M059J (cell line): ENCODE measurements at regions not wholly inside any gene's neighbourhood (a gene's known extent, or its start where the extent isn't known, plus 50 kb on each side); places are given as distances from the start of the nearest gene placed in this dataset.
A peak's percentile ranks its signal among the peaks of the same experiment; 100 is the strongest.
"Not testable (repeated sequence)": the region's sequence is repeated elsewhere in the genome, so short reads cannot be mapped to it uniquely, and the experiment has no call there.

Source experiments
- DNase-seq: peaks from one replicate; pipeline ENCODE4 v3.0.0-alpha.2; 2012; ENCODE audit warnings: low read depth

DNA sequence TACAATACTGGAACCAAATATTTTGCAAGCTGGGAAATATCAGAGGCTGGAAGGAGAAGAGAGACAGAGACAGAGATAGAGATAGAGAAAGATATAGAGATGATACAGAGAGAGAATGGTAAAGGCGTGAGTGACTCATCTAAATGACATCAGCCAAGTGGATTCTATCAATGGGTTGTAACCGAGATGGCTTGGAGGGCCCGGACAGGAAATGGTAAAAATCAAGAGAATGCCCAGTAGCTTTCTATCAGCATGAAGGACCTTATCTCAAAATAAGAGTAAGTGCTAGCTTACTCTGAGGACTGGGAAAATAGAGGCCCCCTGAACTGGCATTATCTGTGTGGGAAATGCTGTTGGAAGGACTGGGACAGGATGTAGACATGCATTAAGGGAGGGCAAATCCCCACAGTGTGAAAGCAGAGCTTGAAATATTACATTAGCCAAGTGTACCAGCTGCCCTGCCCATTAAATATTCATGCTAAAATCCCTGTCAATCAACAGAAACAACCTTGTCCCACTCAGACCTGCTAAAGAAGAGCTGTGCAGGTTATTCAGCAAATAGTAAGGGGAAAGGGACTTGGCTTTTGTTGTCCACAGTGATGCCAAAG lies 76.6 kb upstream of the ZNF644 start:
- peak; percentile 72 for DNase-seq

DNA sequence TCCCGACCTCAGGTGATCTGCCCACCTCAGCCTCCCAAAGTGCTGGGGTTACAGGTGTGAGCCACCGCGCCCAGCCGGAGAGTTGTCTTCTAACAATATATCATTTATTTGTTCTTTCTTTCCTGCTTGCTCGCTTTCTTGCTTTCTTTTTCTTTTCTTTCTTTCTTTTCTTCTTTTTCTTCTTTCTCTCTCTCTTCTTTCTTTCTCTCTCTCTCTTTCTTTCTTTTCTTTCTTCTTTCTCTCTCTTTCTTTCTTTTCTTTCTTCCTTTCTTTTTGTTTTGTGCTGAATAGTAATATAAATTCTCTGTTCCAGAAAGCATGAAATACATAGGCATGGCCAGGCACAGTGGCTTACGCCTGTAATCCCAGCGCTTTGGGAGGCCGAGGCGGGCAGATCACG lies 73.5 kb upstream of the ZNF644 start:
- not testable (repeated sequence) for DNase-seq

- peak; percentile 83 for DNase-seq
These were observed 70.7 kb upstream of the ZNF644 start for GRCh38 chr1:91092503-91092902.

- DNase-seq: peak; percentile 87
These were observed 70.0 kb upstream of the ZNF644 start for GRCh38 chr1:91091812-91092211.

DNA sequence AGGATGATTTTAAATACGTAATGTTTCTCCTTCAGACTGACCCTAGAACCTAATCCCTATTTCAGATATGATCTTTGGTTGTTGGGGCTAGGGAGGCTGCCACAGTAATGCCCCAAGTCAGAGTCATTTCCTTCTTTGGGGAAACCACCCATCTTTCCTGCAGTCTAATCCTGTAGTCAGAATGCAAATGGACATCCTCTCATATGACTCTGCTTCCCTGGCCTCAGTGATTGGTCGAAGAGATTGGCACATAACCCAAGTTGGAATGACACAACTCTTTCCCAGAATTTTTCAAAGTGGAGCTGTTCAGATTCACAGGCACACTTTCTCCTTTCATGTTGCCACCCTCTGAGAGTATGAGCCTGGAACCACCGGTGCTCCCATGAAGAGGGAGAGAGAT lies 58.8 kb upstream of the ZNF644 start:
- peak; percentile 81 for DNase-seq

GRCh38 chr1:91078859-91079258 lies 57.0 kb upstream of the ZNF644 start:
- no peak for DNase-seq

DNA sequence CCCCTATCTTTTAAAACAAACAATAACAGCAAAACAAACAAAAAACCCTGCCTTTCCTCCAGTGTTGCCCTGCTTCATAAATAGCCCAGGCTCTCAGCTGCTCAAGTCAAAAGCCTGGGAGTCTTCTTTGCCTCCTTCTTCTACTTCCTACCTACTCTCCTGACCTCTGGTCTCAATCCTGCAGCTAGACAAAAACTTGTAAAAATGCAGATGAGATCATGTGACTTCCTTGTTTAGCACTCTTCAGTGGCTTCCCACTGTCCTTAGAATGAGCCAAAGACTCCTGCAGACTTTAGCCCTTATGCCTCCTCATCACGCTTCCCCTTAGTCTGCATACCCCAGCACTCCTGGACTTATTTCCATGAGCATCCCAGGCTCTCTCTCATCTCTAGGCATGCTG lies 55.0 kb upstream of the ZNF644 start:
- no peak for DNase-seq

- peak; percentile 78 for DNase-seq
These were observed 53.6 kb upstream of the ZNF644 start for GRCh38 chr1:91075233-91076135.

DNA sequence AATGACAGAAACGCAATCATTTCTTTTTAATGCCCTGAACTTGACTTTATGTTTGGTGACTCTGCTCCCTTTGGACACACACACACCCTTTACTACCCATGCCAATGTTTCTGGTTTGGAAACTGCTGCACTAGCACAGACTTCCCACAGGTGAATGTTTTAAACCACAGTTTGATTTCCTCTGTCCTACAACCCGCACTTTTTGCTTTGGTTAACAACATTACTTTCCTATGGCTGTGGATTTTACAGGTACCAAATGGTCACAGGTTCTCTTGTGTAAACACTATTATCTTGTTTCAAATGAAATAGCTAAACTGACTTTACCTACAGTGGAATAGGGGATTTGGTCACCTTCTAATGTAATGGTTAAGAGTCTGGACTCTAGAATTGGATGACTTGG lies 51.5 kb upstream of the ZNF644 start:
- DNase-seq: no peak

DNA sequence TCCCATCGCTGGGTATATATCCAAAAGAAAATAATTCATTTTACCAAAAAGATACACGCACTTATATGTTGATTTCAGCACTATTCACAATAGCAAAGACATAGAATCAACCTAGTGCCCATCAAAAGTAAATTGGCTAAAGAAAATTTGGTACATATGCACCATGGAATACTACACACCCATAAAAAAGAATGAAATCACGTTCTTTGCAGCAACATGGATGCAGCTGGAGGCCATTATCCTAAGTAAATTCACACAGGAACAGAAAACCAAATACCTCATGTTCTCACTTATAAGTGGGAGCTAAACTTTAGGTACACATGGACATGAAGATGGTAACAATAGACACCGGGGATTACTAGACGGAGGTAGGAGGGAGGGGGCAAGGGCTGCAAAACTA lies 50.0 kb upstream of the ZNF644 start:
- DNase-seq: no peak
